Fibroblast of mammary gland (primary cell): ENCODE measurements at regions not wholly inside any gene's neighbourhood (a gene's known extent, or its start where the extent isn't known, plus 50 kb on each side); places are given as distances from the start of the nearest gene placed in this dataset.

Source experiments
- DNase-seq: peaks from one replicate; pipeline ENCODE4 v3.0.0-alpha.2; 2010; ENCODE audit warnings: low read depth
- H3K4me3 ChIP-seq: 2 replicates; pipeline ENCODE4 v1.5.1; 2011; ENCODE audit warnings: low read depth, mild to moderate bottlenecking, low read length, moderate library complexity; ENCODE audit not compliant: control insufficient read depth
- CTCF ChIP-seq: conservative IDR thresholded peaks from 2 replicates; pipeline ENCODE4 v1.5.1; 2011; ENCODE audit warnings: low read depth, low read length, inconsistent platforms; ENCODE audit not compliant: control insufficient read depth, insufficient read depth

GRCh38 chr12:84594157-84594556 lies 318.4 kb downstream of the SLC6A15 start:
- no peak overlapping the region for H3K4me3 ChIP-seq
- no peak for DNase-seq
- no peak for TF ChIP-seq CTCF

DNA sequence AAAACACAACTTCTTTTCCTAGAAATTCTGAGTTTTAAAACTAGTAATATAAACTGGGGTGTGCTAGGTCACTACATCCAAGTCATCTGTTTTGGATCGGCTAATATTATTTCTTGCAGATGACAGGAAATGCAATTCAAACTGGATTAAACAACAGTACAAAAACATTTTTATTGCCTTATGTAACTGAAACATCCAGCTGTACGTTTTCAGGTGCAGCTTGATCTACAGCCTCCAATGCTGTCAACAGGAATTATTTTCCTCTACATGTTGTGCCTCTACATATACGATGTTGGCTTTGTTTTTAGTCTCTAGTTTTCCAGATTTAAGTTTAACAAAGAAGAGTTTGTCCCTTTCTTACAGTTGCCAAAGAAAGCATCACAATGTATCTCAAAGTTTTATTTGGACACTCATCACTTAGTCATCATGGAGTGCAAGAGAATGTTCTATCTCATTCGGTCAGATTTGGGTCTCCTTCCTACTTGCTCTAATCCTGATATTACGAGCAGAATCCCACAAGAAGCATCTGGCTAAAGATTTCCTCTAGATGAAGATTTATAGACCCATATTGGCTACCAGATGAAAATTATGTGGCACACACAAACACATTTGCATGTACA lies 326.7 kb downstream of the SLC6A15 start:
- H3K4me3 ChIP-seq: no peak overlapping the region
- no peak for TF ChIP-seq CTCF
- peak; percentile 58 for DNase-seq

DNA sequence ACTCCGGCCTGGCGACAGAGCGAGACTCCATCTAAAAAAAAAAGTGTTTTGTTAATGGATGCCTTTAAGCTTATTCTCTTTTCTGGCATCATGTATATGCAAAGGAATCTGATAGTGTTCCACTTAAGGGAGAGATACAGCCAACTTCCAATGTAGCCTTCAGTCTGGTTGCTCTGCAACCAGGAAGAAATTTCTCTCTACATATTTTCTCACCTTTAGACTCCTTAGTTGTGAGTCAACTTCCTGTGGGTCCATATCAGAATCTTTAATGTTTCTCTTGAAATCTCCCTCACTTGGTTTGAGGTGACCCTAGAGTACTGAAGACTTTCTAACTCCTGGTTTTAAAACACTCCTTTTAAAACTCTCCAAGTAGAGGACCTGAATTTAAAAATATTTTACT lies 340.4 kb downstream of the SLC6A15 start:
- TF ChIP-seq CTCF: no peak
- H3K4me3 ChIP-seq: no peak overlapping the region
- no peak for DNase-seq

- no peak for TF ChIP-seq CTCF
- DNase-seq: no peak
- H3K4me3 ChIP-seq: no peak overlapping the region
Observed at GRCh38 chr12:84562331-84562730, 350.3 kb downstream of the SLC6A15 start.

DNA sequence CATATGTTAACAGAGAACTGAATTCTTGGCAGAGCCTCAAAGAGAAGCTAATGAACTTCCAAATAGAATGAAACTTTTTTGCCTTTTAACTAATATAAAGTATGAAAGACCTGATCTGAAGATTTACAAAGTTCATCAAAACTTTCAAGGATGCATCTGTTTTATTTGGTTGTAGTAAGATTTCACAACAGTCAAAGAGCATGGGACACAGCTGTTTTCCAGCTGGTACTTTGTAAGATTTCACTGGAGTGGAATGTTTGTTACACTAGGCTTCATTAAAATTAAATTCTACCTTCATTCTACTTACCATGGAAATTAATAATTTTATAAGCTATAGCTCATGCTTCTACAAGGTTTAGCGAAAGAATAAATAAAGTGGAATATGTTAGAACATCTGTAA lies 351.2 kb downstream of the SLC6A15 start:
- no peak for TF ChIP-seq CTCF
- H3K4me3 ChIP-seq: no peak overlapping the region
- DNase-seq: peak; percentile 25

DNA sequence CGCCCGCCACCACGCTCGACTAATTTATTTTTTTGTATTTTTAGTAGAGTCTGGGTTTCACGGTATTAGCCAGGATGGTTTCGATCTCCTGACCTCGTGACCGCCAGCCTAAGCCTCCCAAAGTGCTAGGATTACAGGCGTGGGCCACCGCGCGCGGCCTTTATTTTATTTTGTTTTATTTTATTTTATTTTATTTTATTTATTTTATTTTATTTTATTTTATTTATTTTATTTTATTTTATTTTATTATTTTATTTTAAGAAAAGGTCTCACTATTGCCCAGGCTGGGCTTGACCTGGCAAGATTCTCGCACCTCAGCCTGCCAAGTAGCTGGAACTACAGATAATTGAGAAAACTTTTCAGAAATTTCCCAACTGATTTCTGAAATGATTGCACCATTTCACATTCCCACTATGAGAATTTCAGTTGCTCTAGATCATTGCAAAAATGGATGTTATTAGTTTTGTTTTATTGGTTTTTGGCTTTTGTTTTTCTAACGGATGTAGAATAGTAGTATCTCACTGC lies 358.3 kb downstream of the SLC6A15 start:
- DNase-seq: no peak
- H3K4me3 ChIP-seq: no peak overlapping the region
- no peak for TF ChIP-seq CTCF
